Karpas-422 (cell line): ENCODE measurements at regions not wholly inside any gene's neighbourhood (a gene's known extent, or its start where the extent isn't known, plus 50 kb on each side); places are given as distances from the start of the nearest gene placed in this dataset.
A peak's percentile ranks its signal among the peaks of the same experiment; 100 is the strongest.
"Not testable (repeated sequence)": the region's sequence is repeated elsewhere in the genome, so short reads cannot be mapped to it uniquely, and the experiment has no call there.

Experiments
- DNase-seq: peaks from one replicate; pipeline ENCODE4 v3.0.0-alpha.2; 2015
- H2AFZ ChIP-seq: fragments of 200-600 bp; sonication (generic); 2 replicates; pipeline ENCODE4 v1.6.1; 2014; ENCODE audit warnings: antibody characterized with exemption, low read length, mixed read lengths
- H3K27ac ChIP-seq: fragments of 200-600 bp; sonication (generic); 2 replicates; pipeline ENCODE4 v1.5.1; 2014; ENCODE audit warnings: mild to moderate bottlenecking, low read length, moderate library complexity
- H3K27me3 ChIP-seq: fragments of 200-600 bp; sonication (generic); 2 replicates; pipeline ENCODE4 v1.6.1; 2014; ENCODE audit warnings: low read length, mixed read lengths
- H3K36me3 ChIP-seq: fragments of 200-600 bp; sonication (generic); 2 replicates; pipeline ENCODE4 v1.6.1; 2014; ENCODE audit warnings: low read length, mixed read lengths; ENCODE audit not compliant: insufficient read depth
- H3K4me1 ChIP-seq: fragments of 200-600 bp; sonication (generic); 2 replicates; pipeline ENCODE4 v1.6.1; 2014; ENCODE audit warnings: mild to moderate bottlenecking, low read length, mixed read lengths
- H3K4me2 ChIP-seq: fragments of 200-600 bp; sonication (generic); 2 replicates; pipeline ENCODE4 v1.6.1; 2014; ENCODE audit warnings: low read length, low read depth, mild to moderate bottlenecking; ENCODE audit not compliant: poor library complexity, severe bottlenecking
- H3K4me3 ChIP-seq: fragments of 200-600 bp; sonication (generic); 2 replicates; pipeline ENCODE4 v1.5.1; 2014; ENCODE audit warnings: mild to moderate bottlenecking, antibody characterized with exemption, low read length, mixed read lengths
- H3K79me2 ChIP-seq: fragments of 200-600 bp; sonication (generic); 2 replicates; pipeline ENCODE4 v1.6.1; 2014; ENCODE audit warnings: mild to moderate bottlenecking, low read length, mixed read lengths
- H3K9ac ChIP-seq: fragments of 200-600 bp; sonication (generic); 2 replicates; pipeline ENCODE4 v1.6.0; 2014; ENCODE audit warnings: low read length
- H3K9me2 ChIP-seq: fragments of 200-600 bp; sonication (generic), shearing (Covaris generic); replicated peaks from 2 replicates; pipeline ENCODE4 v1.6.0; 2014; ENCODE audit warnings: mild to moderate bottlenecking, low read length, moderate library complexity; ENCODE audit not compliant: insufficient read depth
- H3K9me3 ChIP-seq: fragments of 300-700, 200-600 bp; sonication (generic); 2 replicates; pipeline ENCODE4 v1.6.1; 2014; ENCODE audit warnings: low read length, mixed read lengths
- H4K20me1 ChIP-seq: fragments of 200-600 bp; sonication (generic); 2 replicates; pipeline ENCODE4 v1.6.1; 2014; ENCODE audit warnings: mild to moderate bottlenecking, antibody characterized with exemption, low read length, low read depth; ENCODE audit not compliant: insufficient read depth

DNA sequence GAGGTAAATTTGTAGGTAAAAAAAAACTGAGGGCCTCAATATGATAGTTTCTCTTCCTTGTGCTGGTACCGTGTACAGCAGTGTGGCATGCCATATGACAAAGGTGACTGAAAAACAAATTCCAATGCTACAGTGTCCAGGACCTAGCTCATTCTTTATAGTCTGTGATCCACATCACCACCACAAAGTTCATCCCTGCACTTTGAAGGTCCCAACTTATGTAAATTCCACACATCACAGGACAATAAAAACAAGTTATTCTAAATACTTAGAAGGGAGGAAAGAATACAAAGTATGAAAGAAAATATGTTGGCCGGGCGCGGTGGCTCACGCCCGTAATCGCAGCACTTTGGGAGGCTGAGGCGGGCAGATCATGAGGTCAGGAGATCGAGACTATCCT, 314.6 kb upstream of the SGCG start:
- no peaks in the 10 kb centered on the region for H3K9me3 ChIP-seq
- H4K20me1 ChIP-seq = no peaks in the 10 kb centered on the region
- H3K79me2 ChIP-seq = no peaks in the 10 kb centered on the region
- no peaks in the 10 kb centered on the region for H3K4me1 ChIP-seq
- no peaks in the 10 kb centered on the region for H3K9me2 ChIP-seq
- no peak overlapping the region for H3K4me2 ChIP-seq
- H3K36me3 ChIP-seq = no peaks in the 10 kb centered on the region
- H2AFZ ChIP-seq = no peak overlapping the region
- H3K27me3 ChIP-seq = no peaks in the 10 kb centered on the region
- H3K27ac ChIP-seq = no peak overlapping the region
- no peak overlapping the region for H3K9ac ChIP-seq
- DNase-seq = no peak
- H3K4me3 ChIP-seq = no peak overlapping the region

DNA sequence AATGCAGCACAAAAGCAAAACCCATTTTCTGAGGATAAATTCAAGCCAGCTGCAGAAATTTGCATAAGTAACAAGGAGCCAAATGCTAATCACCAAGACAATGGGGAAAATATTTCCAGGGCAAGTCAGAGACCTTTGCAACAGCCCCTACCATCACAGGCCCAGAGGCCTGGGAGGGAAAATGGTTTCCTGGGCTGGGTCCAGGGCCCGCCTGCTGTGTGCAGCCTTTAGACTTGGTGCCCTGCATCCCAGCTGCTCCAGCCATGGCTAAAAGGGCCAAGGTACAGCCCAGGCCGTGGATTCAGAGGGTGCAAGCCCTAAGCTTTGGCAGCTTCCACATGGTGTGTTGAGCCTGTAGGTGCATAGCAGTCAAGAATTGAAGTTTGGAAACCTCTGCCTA, 309.5 kb upstream of the SGCG start:
- Histone ChIP-seq H3K36me3 (no peaks in the 10 kb centered on the region), H3K9me3 (no peaks in the 10 kb centered on the region), H3K79me2 (no peaks in the 10 kb centered on the region), H3K27me3 (no peaks in the 10 kb centered on the region), H2AFZ (no peak overlapping the region), H3K4me2 (no peak overlapping the region), H3K27ac (no peak overlapping the region), H3K9me2 (no peaks in the 10 kb centered on the region), H3K4me1 (no peaks in the 10 kb centered on the region), H3K4me3 (no peak overlapping the region), H3K9ac (no peak overlapping the region), H4K20me1 (no peaks in the 10 kb centered on the region)
- no peak for DNase-seq

GRCh38 chr13:22874839-22875238, 305.9 kb upstream of the SGCG start:
- Histone ChIP-seq H3K27me3 (no peaks in the 10 kb centered on the region), H2AFZ (no peak overlapping the region), H4K20me1 (no peaks in the 10 kb centered on the region), H3K9me2 (no peaks in the 10 kb centered on the region), H3K79me2 (no peaks in the 10 kb centered on the region), H3K4me2 (no peak overlapping the region), H3K4me1 (no peaks in the 10 kb centered on the region), H3K36me3 (no peaks in the 10 kb centered on the region), H3K9me3 (no peaks in the 10 kb centered on the region), H3K9ac (no peak overlapping the region), H3K27ac (no peak overlapping the region), H3K4me3 (no peak overlapping the region)
- no peak for DNase-seq

DNA sequence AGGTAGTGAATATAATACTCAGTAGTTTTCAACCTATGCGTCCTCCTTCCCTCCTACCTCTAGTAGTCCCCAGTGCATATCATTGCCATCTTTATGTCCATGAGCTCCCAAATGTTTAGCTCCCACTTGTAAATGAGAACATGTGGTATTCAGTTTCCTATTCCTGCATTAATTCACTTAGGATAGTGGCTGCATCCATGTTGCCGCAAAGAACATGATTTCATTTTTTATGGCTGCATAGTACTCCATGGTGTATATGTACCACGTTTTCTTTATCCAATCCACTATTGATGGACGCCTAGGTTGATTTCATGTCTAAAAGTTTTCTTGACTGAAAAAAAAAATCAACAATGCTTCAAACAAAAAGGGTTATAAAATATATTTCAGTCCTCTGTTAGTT, 303.4 kb upstream of the SGCG start:
- Histone ChIP-seq H4K20me1 (no peaks in the 10 kb centered on the region), H3K9me2 (no peaks in the 10 kb centered on the region), H3K27me3 (no peaks in the 10 kb centered on the region), H3K9ac (no peak overlapping the region), H3K9me3 (no peaks in the 10 kb centered on the region), H3K4me3 (no peak overlapping the region), H3K79me2 (no peaks in the 10 kb centered on the region), H2AFZ (no peak overlapping the region), H3K4me1 (no peaks in the 10 kb centered on the region), H3K4me2 (no peak overlapping the region), H3K27ac (no peak overlapping the region), H3K36me3 (no peaks in the 10 kb centered on the region)
- no peak for DNase-seq

DNA sequence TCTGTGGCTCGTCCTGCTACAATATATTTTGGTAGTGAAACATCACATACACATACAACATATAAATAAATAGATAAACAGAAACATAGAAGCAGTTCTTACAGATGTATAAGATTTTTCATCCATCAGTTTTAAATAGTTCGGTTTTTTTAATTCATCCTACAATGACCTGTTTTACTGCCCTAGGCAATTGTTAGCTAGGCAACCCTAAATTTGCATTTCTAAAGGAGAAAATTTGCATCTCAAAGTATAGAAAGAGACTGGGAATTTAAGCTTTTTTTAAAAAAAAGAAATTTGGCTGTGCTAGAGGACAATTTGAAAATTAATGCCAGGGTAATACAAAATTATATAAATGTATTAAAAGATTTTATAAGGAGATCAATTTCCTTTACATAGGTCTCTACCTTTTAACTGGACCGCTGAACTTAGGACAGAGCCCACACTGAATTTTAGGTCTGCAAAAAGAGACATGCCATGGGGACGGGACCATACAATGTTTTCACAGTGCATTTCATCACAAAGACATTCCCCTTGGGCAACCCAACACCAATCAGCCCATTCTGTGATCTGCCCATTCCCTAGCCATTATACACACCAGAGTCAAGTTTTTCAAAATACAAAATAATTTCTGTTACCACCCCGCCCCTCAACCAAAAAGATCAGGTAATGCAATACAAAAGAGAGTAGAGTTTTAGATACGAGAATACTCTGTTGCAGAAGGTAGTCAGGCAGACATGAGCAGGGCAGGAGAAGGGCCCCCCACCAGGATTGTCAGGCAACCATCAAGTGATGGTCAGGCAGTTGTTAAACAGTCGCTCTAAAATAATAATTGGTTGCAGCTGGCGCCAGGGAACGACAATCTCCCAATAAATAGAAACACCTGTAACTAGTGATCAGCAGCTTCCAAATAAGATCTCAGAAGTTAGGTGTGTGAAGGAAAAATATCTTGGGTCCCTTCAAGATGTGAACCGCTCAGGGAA, 299.7 kb upstream of the SGCG start:
- Histone ChIP-seq H4K20me1 (no peaks in the 10 kb centered on the region), H3K4me1 (peaks cover 11% of the 10 kb centered on the region), H3K4me2 (no peak overlapping the region), H3K27me3 (no peaks in the 10 kb centered on the region), H3K79me2 (no peaks in the 10 kb centered on the region), H3K36me3 (no peaks in the 10 kb centered on the region), H3K9ac (no peak overlapping the region), H2AFZ (no peak overlapping the region), H3K9me2 (no peaks in the 10 kb centered on the region), H3K9me3 (no peaks in the 10 kb centered on the region), H3K4me3 (no peak overlapping the region), H3K27ac (no peak overlapping the region)
- no peak for DNase-seq

GRCh38 chr13:22881721-22882608, 298.8 kb upstream of the SGCG start:
- not testable (repeated sequence) for H3K4me2 ChIP-seq, H3K36me3 ChIP-seq, H4K20me1 ChIP-seq, DNase-seq, H3K27me3 ChIP-seq, H3K27ac ChIP-seq, H3K4me3 ChIP-seq, H3K9me2 ChIP-seq, H3K9ac ChIP-seq, H2AFZ ChIP-seq, H3K9me3 ChIP-seq, H3K79me2 ChIP-seq
- H3K4me1 ChIP-seq = peaks cover 11% of the 10 kb centered on the region

- Histone ChIP-seq H3K9me3 (no peaks in the 10 kb centered on the region), H3K79me2 (no peaks in the 10 kb centered on the region), H3K36me3 (no peaks in the 10 kb centered on the region), H3K4me1 (peaks cover 11% of the 10 kb centered on the region), H3K9me2 (no peaks in the 10 kb centered on the region), H2AFZ (0 out of 2 replicates have a peak overlapping the region, but pooled peaks have one; percentile 43), H3K9ac (no peak overlapping the region), H3K4me3 (no peak overlapping the region), H3K4me2 (no peak overlapping the region), H4K20me1 (no peaks in the 10 kb centered on the region), H3K27me3 (no peaks in the 10 kb centered on the region), H3K27ac (no peak overlapping the region)
- peak; percentile 57 for DNase-seq
These were observed 297.4 kb upstream of the SGCG start for GRCh38 chr13:22883262-22883840.

- no peaks in the 10 kb centered on the region for H3K9me2 ChIP-seq
- DNase-seq = no peak
- H3K4me2 ChIP-seq = no peak overlapping the region
- no peaks in the 10 kb centered on the region for H3K27me3 ChIP-seq
- H3K27ac ChIP-seq = no peak overlapping the region
- 0 out of 2 replicates have a peak overlapping the region, but pooled peaks have one; percentile 43 for H2AFZ ChIP-seq
- H3K79me2 ChIP-seq = no peaks in the 10 kb centered on the region
- no peaks in the 10 kb centered on the region for H3K36me3 ChIP-seq
- no peaks in the 10 kb centered on the region for H3K9me3 ChIP-seq
- H4K20me1 ChIP-seq = no peaks in the 10 kb centered on the region
- H3K9ac ChIP-seq = no peak overlapping the region
- peaks cover 11% of the 10 kb centered on the region for H3K4me1 ChIP-seq
- H3K4me3 ChIP-seq = no peak overlapping the region
These were observed 296.8 kb upstream of the SGCG start for GRCh38 chr13:22883956-22884355.
